ENCODE measurements at regions not wholly inside any gene's neighbourhood (a gene's known extent, or its start where the extent isn't known, plus 50 kb on each side); places are given as distances from the start of the nearest gene placed in this dataset.
"Not testable (repeated sequence)": the region's sequence is repeated elsewhere in the genome, so short reads cannot be mapped to it uniquely, and the experiment has no call there.

GRCh38 chr1:58836408-58836807 lies 52.6 kb upstream of the JUN start:
- DNase-seq: no peak

GRCh38 chr1:58837886-58838285 lies 54.0 kb upstream of the JUN start:
- DNase-seq: no peak

DNA sequence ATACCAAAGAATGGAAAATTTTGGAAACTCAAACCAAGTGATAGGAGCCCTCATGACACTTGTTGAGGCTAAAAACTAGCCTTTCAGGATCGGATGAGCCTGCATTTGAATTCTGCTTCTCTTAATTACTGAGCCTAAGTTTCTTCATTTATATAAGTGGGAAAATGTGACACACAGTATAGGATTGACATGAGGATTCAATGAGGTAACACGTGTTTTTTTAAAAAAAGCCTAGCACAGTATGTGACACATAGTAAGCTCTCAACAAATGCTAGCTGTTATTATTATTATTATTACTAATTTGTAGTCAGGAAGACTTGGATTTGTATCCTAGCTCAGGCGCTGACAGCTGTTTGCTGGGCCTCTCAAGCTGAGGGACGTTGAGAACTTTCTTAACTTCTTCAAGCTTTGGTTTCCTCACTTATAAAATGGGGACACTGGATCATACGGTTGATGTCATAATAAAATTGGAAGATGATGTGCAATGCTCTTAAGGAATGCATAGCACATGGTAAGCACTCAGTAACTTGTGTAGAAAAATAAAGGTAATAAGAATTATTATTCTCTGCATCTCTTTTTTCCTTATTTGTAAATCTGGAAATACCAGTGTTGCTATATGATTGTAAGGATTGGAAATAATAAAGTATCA lies 55.4 kb upstream of the JUN start:
- no peak for DNase-seq

- no peak for DNase-seq
These were observed 56.3 kb upstream of the JUN start for GRCh38 chr1:58839846-58840835.

DNA sequence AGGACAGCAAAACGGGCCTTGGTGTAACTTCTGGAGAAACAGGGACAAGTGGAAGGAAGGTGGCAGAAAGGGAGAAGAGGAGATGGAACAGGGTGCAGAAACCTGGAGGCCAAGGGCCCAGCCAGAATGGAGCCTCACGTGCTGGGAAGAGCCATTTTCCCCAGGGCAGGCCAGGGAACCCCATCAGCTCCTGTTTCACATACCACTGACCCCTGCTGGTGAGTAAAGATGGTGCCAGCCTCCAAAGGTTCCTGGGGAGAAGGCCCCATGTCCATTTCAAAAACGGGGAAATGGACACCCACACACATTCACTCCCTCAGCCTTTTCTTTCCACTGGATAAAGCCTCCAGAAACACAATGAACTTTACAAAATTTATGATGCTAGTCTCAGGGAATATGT lies 57.6 kb upstream of the JUN start:
- DNase-seq: no peak

DNA sequence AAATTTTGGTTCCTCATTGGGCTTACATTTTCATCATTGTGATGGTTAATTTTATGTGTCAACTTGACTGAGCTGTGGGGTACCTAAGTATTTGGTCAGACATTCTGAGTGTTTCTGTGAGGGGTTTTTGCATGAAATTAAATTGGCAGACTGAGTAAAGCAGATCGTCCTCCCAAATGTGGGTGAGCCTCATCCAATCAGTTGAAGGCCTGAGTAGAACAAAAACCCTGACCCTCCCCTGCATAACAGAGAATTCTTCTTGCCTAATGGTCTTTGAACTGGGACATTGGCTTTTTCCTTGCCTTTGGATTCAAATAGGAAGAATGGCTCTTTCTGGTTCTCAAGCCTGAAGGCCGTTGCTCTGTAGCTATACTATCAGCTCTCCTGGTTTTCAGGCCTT lies 59.1 kb upstream of the JUN start:
- no peak for DNase-seq

GRCh38 chr1:58844176-58844575 lies 60.3 kb upstream of the JUN start:
- DNase-seq: no peak

- no peak for DNase-seq
These were observed 62.1 kb upstream of the JUN start for GRCh38 chr1:58845942-58846341.

GRCh38 chr1:58848818-58849411 lies 65.1 kb upstream of the JUN start:
- DNase-seq: no peak

GRCh38 chr1:58849551-58849950 lies 65.7 kb upstream of the JUN start:
- DNase-seq: no peak

DNA sequence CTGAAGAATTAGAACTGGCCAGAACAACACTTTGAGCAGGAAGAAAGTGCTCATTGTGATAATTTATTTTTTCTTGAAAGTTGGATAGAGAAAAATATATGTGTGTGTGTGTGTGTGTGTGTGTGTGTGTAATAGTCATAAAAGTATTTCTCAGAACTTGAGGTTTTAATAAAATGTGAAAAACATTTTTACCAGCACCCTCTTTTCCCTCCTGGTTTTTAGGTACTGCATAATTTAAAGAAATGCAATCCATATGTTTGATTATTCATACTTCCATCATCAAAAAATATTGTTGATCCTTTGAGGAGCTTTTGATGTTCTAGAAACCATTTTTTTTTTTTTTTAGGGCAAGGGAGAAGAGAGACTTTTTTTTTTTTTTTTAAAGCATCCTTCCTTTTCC lies 66.8 kb upstream of the JUN start:
- no peak for DNase-seq

GRCh38 chr1:58852731-58853485 lies 69.1 kb upstream of the JUN start:
- DNase-seq: no peak

- DNase-seq: no peak
These were observed 70.7 kb upstream of the JUN start for GRCh38 chr1:58854576-58854975.

- DNase-seq: no peak
These were observed 71.7 kb upstream of the JUN start for GRCh38 chr1:58855274-58856165.

GRCh38 chr1:58856281-58856680 lies 72.4 kb upstream of the JUN start:
- not testable (repeated sequence) for DNase-seq

GRCh38 chr1:58857680-58858673 lies 74.1 kb upstream of the JUN start:
- no peak for DNase-seq

DNA sequence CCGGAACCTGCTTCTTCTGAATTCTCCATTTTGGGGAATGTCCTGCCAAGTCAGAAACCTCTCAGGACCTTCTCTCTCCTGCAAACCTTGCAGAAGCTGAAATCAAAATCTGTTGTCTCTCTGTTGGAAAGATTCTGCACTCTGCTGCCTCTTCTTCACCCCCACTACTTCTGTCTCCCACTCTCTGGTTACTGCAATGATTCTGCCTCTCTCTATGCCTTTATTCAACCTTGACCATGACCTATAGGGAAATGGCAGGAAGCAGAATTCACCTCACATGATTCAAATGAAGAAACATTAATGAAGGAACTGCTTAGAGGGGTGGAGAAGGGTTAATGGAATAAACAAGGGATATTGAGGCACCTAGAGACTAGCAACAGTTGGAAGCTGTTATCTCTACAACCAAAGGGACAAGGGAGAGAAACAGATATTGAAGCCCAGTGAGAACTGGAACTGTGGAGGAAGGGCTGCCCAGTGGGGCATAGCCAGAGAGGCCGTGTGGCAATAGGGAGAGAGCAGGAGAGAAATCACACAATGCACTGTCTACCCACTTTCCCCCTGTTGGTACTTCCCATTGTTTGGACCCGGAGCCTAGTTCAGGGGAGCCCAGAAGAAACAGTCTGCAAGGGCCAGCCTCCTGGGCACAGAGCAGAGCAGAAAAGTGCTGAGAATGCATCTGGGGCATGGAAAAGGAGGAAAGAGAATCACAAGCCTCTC lies 76.1 kb upstream of the JUN start:
- DNase-seq: no peak

GRCh38 chr1:58861076-58861475 lies 77.2 kb upstream of the JUN start:
- no peak for DNase-seq

GRCh38 chr1:58861506-58861905 lies 77.7 kb upstream of the JUN start:
- no peak for DNase-seq
